ENCODE measurements at regions not wholly inside any gene's neighbourhood (a gene's known extent, or its start where the extent isn't known, plus 50 kb on each side); places are given as distances from the start of the nearest gene placed in this dataset.
"Not testable (repeated sequence)": the region's sequence is repeated elsewhere in the genome, so short reads cannot be mapped to it uniquely, and the experiment has no call there.

DNA sequence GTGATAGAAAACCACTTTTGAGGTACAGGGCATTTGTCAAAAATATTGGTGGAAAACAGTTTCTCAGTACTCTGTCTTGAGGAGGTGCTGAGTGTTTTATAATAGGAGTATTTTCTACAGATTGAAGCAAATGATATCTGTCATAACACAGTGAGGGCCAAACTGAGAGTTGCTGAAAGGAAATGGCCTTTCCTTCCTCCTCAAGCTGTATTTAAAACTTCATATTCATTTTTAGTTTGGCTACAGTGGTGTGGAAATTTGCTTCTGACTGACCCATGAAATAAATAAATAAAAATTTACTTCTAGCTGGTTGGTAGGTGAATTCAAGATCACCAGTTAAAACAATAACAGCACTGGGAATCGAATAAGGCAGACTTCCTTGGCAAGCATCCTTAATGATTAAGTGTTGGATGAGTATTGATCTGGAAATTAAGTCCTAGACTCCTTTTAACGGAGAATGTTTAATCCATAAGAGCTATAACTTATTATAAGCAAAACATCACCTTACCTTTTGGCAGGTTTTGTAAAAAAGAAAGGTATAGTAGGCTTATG lies 828.6 kb upstream of the CITED2 start:
- no peaks in the 10 kb centered on the region for H3K27me3 ChIP-seq (ENCODE audit: insufficient read depth, low read length)
- TF ChIP-seq, protein P1, sequence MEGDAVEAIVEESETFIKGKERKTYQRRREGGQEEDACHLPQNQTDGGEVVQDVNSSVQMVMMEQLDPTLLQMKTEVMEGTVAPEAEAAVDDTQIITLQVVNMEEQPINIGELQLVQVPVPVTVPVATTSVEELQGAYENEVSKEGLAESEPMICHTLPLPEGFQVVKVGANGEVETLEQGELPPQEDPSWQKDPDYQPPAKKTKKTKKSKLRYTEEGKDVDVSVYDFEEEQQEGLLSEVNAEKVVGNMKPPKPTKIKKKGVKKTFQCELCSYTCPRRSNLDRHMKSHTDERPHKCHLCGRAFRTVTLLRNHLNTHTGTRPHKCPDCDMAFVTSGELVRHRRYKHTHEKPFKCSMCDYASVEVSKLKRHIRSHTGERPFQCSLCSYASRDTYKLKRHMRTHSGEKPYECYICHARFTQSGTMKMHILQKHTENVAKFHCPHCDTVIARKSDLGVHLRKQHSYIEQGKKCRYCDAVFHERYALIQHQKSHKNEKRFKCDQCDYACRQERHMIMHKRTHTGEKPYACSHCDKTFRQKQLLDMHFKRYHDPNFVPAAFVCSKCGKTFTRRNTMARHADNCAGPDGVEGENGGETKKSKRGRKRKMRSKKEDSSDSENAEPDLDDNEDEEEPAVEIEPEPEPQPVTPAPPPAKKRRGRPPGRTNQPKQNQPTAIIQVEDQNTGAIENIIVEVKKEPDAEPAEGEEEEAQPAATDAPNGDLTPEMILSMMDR (IDR thresholded peaks at IDR 0.05; ENCODE audit: extremely low read depth, low read depth, low read length), result no peak
- no peak overlapping the region for H3K27ac ChIP-seq (ENCODE audit: low read depth, low read length)
- no peaks in the 10 kb centered on the region for H3K36me3 ChIP-seq (ENCODE audit: insufficient read depth, low read length)
- H3K79me2 ChIP-seq (ENCODE audit: insufficient read depth, low read length), result no peaks in the 10 kb centered on the region
- no peak for DNase-seq (ENCODE audit: insufficient read length, low spot score, missing footprints)
- H3K4me1 ChIP-seq (ENCODE audit: insufficient read depth, low read length), result peaks cover 13% of the 10 kb centered on the region
- H2AFZ ChIP-seq (ENCODE audit: low read length), result no peak overlapping the region
- no peaks in the 10 kb centered on the region for H3K9me3 ChIP-seq (ENCODE audit: low read depth, low read length)
- no peaks in the 10 kb centered on the region for H4K20me1 ChIP-seq (ENCODE audit: insufficient read depth, low read length)
- no peak overlapping the region for H3K4me2 ChIP-seq (ENCODE audit: insufficient read depth, low read length)
- H3K4me3 ChIP-seq (ENCODE audit: insufficient read depth, low read length), result no peak overlapping the region

DNA sequence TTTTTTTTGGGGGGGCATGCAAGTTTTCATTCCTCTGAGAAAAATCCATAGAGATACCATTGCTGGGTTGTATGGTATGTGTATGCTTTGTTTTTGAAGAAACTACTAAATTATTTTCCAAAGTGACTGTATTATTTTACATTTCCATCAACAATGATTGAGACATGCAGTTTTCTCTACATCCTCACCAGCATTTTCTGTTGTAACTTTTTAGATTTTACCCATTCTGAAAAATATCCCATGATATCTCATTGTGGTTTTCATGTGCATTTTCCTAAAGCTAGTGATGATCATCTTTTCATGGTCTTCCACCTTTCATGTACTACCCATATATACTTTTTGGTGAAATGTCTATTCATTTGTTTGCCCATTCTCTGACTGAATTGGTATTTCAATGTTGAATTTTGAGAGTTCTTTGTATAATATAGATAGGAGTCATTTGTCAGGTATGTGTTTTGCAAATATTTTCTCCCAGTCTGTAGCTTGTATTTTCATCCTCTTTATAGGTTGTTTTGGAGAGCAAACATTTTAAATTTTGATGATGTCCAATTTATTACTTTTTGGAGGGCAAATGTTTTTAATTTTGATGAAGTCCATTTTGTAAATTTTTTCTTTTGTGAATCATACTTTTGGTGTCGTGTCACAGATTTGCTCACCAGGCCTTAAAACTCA lies 827.5 kb upstream of the CITED2 start:
- no peak for DNase-seq (ENCODE audit: insufficient read length, low spot score, missing footprints)
- Histone ChIP-seq H3K4me3 (ENCODE audit: insufficient read depth, low read length) (no peak overlapping the region), H2AFZ (ENCODE audit: low read length) (no peak overlapping the region), H3K4me2 (ENCODE audit: insufficient read depth, low read length) (no peak overlapping the region), H3K4me1 (ENCODE audit: insufficient read depth, low read length) (peaks cover 13% of the 10 kb centered on the region), H3K27me3 (ENCODE audit: insufficient read depth, low read length) (no peaks in the 10 kb centered on the region), H3K79me2 (ENCODE audit: insufficient read depth, low read length) (no peaks in the 10 kb centered on the region), H3K9me3 (ENCODE audit: low read depth, low read length) (no peaks in the 10 kb centered on the region), H4K20me1 (ENCODE audit: insufficient read depth, low read length) (no peaks in the 10 kb centered on the region), H3K27ac (ENCODE audit: low read depth, low read length) (no peak overlapping the region), H3K36me3 (ENCODE audit: insufficient read depth, low read length) (no peaks in the 10 kb centered on the region)
- TF ChIP-seq, protein P1 (IDR thresholded peaks at IDR 0.05; ENCODE audit: extremely low read depth, low read depth, low read length), result no peak

DNA sequence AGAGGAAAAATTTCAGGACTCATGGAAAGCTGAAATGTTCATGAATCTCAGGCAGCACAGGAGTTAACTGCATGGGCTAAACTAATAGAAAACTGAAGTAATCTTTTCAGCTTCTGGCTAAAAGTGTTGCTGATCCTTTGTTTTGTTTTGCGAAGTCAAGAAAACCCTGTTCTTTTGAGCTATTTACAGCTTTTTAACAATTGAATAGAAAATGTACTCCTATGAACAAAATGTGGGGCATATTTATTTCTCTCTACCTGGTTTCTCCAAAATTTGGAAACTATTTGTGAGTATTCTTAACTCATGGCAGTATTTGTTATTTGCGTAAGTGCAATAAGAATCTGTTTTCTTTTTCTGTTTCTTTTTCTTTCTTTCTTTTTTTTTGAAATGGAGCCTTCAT lies 818.8 kb upstream of the CITED2 start:
- Histone ChIP-seq H3K79me2 (ENCODE audit: insufficient read depth, low read length) (no peaks in the 10 kb centered on the region), H4K20me1 (ENCODE audit: insufficient read depth, low read length) (no peaks in the 10 kb centered on the region), H2AFZ (ENCODE audit: low read length) (no peak overlapping the region), H3K4me2 (ENCODE audit: insufficient read depth, low read length) (no peak overlapping the region), H3K36me3 (ENCODE audit: insufficient read depth, low read length) (no peaks in the 10 kb centered on the region), H3K9me3 (ENCODE audit: low read depth, low read length) (no peaks in the 10 kb centered on the region), H3K4me3 (ENCODE audit: insufficient read depth, low read length) (no peak overlapping the region), H3K27me3 (ENCODE audit: insufficient read depth, low read length) (no peaks in the 10 kb centered on the region), H3K27ac (ENCODE audit: low read depth, low read length) (no peak overlapping the region), H3K4me1 (ENCODE audit: insufficient read depth, low read length) (no peaks in the 10 kb centered on the region)
- TF ChIP-seq, protein P1 (IDR thresholded peaks at IDR 0.05; ENCODE audit: extremely low read depth, low read depth, low read length), result no peak
- no peak for DNase-seq (ENCODE audit: insufficient read length, low spot score, missing footprints)

DNA sequence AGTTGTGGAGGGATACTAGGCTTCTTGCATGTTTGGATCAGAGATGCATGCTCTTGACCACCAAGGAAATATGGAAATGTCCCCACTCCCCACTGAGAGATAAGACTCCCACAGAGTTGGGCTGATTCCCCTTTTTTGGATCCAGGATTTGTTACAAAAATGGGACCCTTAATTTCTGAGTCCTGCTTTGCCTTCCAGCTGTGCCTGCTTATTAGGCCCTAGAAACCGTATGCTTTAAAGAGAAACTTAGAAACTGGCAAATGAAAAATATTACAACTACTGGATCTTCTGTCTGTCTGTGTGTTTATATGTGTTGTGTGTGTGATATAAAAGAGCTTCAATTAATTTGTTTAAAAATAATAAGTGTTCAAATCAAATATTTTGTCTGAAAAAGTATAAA lies 817.6 kb upstream of the CITED2 start:
- no peak for DNase-seq (ENCODE audit: insufficient read length, low spot score, missing footprints)
- H3K4me2 ChIP-seq (ENCODE audit: insufficient read depth, low read length), result no peak overlapping the region
- no peaks in the 10 kb centered on the region for H3K27me3 ChIP-seq (ENCODE audit: insufficient read depth, low read length)
- no peaks in the 10 kb centered on the region for H3K9me3 ChIP-seq (ENCODE audit: low read depth, low read length)
- H2AFZ ChIP-seq (ENCODE audit: low read length), result no peak overlapping the region
- H3K36me3 ChIP-seq (ENCODE audit: insufficient read depth, low read length), result no peaks in the 10 kb centered on the region
- no peaks in the 10 kb centered on the region for H4K20me1 ChIP-seq (ENCODE audit: insufficient read depth, low read length)
- no peak overlapping the region for H3K27ac ChIP-seq (ENCODE audit: low read depth, low read length)
- TF ChIP-seq, protein P1 (IDR thresholded peaks at IDR 0.05; ENCODE audit: extremely low read depth, low read depth, low read length), result no peak
- no peak overlapping the region for H3K4me3 ChIP-seq (ENCODE audit: insufficient read depth, low read length)
- no peaks in the 10 kb centered on the region for H3K4me1 ChIP-seq (ENCODE audit: insufficient read depth, low read length)
- H3K79me2 ChIP-seq (ENCODE audit: insufficient read depth, low read length), result no peaks in the 10 kb centered on the region

DNA sequence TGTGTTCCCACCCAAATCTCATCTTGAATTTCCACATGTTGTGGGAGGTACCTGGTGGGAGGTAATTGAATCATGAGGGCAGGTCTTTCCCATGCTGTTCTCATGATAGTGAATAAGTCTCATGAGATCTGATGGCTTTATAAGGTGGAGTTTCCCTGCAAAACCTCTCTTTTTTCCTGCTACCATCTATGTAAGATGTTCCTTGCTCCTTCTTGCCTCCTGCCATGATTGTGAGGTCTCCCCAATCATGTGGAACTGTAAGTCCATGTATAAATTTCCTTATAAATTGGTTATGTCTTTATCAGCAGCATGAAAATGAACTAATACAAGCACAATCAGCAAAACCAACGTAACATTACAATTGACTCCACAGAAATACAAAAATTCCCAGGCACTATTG lies 814.8 kb upstream of the CITED2 start:
- H3K27me3 ChIP-seq (ENCODE audit: insufficient read depth, low read length); DNase-seq (ENCODE audit: insufficient read length, low spot score, missing footprints); H3K27ac ChIP-seq (ENCODE audit: low read depth, low read length); H3K4me3 ChIP-seq (ENCODE audit: insufficient read depth, low read length); H3K36me3 ChIP-seq (ENCODE audit: insufficient read depth, low read length); H3K4me2 ChIP-seq (ENCODE audit: insufficient read depth, low read length); H4K20me1 ChIP-seq (ENCODE audit: insufficient read depth, low read length); H3K9me3 ChIP-seq (ENCODE audit: low read depth, low read length); H3K4me1 ChIP-seq (ENCODE audit: insufficient read depth, low read length); H2AFZ ChIP-seq (ENCODE audit: low read length); H3K79me2 ChIP-seq (ENCODE audit: insufficient read depth, low read length): not testable (repeated sequence)
